ENCODE measurements at regions not wholly inside any gene's neighbourhood (a gene's known extent, or its start where the extent isn't known, plus 50 kb on each side); places are given as distances from the start of the nearest gene placed in this dataset.

DNA sequence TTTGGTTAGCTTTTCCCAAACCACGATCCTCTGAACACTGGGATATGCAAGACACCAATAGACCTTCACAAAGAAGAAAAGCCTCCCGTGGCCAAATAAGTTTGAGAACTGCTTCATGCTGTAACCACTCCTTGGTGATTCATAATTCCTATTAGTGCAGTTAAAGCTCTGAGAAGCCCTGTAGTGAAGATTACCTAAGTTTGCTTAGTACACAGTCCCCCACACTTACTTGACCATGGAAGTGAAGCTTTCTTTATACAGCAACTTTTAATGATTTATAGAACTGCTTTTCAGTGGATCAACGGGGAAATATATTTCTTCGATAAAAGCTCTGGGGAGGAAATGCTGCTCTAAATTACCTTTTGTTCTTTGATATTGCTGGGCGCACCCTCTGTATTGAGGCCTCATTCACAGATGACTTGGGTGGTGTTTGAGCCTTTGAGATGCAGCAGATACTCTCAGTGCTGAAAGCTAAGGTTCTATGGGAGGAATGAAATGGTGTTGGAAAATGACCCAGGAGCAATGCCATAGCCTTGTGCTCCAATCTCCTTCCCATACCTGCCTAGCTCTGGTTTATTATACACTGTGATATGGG, 67.4 kb downstream of the CBLL2 start:
- TF ChIP-seq POLR2A (IDR thresholded peaks at IDR 0.05) = no peak
- TF ChIP-seq EP300 (IDR thresholded peaks at IDR 0.05) = no peak

Data from sigmoid colon (tissue), 4 donors.